Cardiac fibroblast (primary cell): ENCODE measurements at regions not wholly inside any gene's neighbourhood (a gene's known extent, or its start where the extent isn't known, plus 50 kb on each side); places are given as distances from the start of the nearest gene placed in this dataset.

Experiments
- DNase-seq, 2 donors: peaks; one replicate each; pipeline versions ENCODE4 v3.0.0 to v3.0.0-alpha.2; 2010; ENCODE audit warnings: low read depth in 2 of 2
- H3K4me3 ChIP-seq, 2 donors: replicated peaks in 1 of 2; 1 replicate in 1 of 2; 2 replicates in 1 of 2; pipeline ENCODE4 v1.5.1; 2011; ENCODE audit warnings: low read depth in 2 of 2, low read length in 2 of 2, mild to moderate bottlenecking in 2 of 2, moderate library complexity in 1 of 2
- CTCF ChIP-seq: IDR thresholded peaks from one replicate; pipeline ENCODE4 v1.5.1; 2011; ENCODE audit warnings: low read depth, mild to moderate bottlenecking, low read length, inconsistent platforms

- H3K4me3 ChIP-seq, result no peak overlapping the region
- no peak for DNase-seq
- TF ChIP-seq CTCF, result no peak
Observed at GRCh38 chr1:234900595-234900994, 228.0 kb downstream of the TOMM20 start.

GRCh38 chr1:234899730-234900072, 228.9 kb downstream of the TOMM20 start:
- no peak overlapping the region for H3K4me3 ChIP-seq
- TF ChIP-seq CTCF, result no peak
- no peak for DNase-seq

GRCh38 chr1:234899041-234899729, 229.5 kb downstream of the TOMM20 start:
- peak; percentile 59 to 80 for DNase-seq
- no peak for TF ChIP-seq CTCF
- H3K4me3 ChIP-seq, result no peak overlapping the region

DNA sequence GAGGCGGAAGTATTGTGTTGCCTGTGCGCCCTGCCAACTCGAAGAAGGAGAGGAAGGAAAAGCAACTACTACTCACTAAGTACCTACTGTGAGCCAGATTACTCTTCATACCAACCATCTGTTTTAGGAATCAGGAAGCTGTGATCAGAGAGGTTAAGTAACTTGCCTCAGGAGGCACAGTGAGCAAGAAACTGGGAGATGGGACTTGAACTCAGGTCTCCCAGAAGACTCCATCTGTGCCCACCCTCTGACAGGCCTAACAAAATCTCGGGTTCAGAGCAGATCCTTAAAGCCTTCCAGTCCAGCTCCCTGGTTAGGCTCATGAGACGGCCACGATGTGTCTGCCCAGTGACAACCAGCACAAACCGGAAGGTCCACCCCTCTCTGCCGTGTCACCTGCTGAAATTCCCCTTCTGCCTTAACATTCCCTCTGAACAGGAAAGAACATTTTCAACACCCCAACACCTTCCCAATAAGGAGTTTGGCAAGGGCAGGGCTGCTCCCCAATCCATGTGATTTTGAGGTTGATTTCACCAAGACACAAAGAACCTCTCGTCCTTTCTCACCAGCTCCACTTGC, 230.1 kb downstream of the TOMM20 start:
- no peak for TF ChIP-seq CTCF
- DNase-seq, result no peak
- no peak overlapping the region for H3K4me3 ChIP-seq

DNA sequence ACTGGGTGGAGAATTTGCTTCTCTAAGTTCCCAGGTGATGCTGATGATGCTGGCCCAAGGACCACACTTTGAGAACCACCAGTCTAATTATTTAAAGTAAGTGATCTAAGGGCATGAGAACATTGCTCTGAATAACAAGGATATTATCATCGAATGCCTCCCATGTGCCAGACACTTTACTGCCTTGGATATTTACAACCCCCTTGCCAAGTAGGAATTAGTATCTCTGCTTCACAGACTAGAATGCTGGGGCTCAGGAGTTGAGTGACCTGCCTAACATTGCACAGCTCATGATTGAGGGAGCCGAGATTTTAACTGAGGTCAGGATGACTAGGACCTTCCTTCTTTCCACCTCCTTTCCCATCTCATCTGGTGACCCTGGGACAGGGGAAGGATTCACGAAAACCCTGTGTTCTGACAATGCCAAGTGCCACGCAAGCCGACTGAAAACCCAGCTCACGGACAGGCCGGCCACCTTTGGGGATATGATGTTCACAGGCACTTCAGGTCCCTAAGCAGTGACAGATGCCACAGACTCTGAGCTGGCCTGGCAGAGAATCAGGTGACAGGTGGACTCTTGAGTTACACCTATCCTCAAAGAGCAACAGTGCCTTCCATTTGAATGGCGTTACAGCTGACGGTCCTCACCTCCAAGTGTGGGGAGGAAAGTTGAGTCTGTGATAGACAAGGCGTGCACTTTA, 230.7 kb downstream of the TOMM20 start:
- H3K4me3 ChIP-seq, result no peak overlapping the region
- no peak for DNase-seq
- TF ChIP-seq CTCF, result no peak

DNA sequence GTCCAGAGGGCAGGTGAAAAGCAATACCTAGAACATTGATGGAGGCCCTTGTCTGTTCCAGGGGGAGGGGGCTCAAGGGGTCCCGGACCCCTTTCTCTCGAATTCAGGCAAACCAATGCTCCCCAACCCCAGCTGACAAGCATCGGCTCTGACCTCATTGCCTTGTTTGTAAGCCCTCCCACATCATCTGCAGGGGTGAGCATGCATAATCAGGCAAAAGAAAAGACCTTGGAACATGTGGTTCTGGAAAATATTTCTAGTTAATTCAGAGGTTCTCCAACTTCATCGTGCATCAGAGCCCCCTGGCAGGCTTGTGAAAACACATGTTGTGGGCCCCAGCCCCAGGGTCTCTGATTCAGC, 231.3 kb downstream of the TOMM20 start:
- no peak for DNase-seq
- TF ChIP-seq CTCF, result no peak
- H3K4me3 ChIP-seq, result no peak overlapping the region
